ENCODE measurements at regions not wholly inside any gene's neighbourhood (a gene's known extent, or its start where the extent isn't known, plus 50 kb on each side); places are given as distances from the start of the nearest gene placed in this dataset.

DNA sequence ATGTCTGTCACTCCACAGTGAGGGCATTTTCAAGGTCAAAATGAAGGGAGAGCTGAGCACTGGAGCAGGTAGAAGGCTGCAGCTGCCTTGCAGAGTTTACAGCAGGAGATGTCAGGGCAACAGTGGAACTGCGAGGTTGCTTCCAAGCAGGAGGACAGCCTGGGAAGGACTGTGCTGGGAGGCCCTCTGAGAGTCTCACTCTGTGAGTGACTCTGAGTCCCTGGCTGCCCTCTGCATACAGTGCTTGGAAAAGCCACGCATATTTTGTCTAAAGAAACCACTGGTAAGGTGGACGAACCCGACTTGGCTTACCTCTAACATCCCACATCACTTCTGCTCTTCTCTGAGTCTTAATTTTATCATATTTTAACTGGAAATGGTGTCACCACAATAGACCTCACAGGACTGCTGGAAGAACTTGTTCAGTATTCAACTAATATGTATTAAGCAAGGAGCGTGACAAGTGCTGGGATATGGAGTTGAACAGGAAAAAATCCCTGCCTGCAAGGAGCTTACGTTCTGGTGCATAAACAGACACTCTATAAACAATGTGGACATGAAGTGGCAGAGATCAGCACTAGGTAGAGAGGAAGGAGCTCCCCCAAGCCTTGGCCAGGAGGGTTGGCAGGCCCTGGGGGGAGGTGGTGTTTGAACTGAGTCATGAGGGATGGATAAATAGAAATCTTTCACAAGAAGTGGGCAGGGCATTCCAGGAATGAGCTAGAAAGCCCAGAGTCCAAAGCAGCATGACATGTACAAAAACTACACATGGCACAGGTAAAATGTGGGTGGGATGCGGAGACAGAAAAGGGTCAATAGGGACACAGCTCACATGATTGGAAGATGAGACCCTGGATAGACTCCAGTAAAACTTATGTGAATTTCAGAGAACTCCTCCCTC is 64.0 kb upstream of the FOXE1 start:
- Histone ChIP-seq H3K9me3 (replicated peaks in 1 of 3) (no peaks in the 10 kb centered on the region), H3K27me3 (peaks cover 6% of the 10 kb centered on the region), H3K27ac (no peak overlapping the region), H3K36me3 (replicated peaks in 1 of 2) (no peaks in the 10 kb centered on the region), H3K4me1 (replicated peaks in 1 of 2) (no peaks in the 10 kb centered on the region), H3K4me3 (no peak overlapping the region)
- WGBS, 4 donors = 77 to 83% (median 78%) methylated on average over 7 of the region's 7 CpGs
- intact Hi-C loops (cut with DNase I) = no loop called here
- DNase-seq = no peak
- TF ChIP-seq, protein P1, sequence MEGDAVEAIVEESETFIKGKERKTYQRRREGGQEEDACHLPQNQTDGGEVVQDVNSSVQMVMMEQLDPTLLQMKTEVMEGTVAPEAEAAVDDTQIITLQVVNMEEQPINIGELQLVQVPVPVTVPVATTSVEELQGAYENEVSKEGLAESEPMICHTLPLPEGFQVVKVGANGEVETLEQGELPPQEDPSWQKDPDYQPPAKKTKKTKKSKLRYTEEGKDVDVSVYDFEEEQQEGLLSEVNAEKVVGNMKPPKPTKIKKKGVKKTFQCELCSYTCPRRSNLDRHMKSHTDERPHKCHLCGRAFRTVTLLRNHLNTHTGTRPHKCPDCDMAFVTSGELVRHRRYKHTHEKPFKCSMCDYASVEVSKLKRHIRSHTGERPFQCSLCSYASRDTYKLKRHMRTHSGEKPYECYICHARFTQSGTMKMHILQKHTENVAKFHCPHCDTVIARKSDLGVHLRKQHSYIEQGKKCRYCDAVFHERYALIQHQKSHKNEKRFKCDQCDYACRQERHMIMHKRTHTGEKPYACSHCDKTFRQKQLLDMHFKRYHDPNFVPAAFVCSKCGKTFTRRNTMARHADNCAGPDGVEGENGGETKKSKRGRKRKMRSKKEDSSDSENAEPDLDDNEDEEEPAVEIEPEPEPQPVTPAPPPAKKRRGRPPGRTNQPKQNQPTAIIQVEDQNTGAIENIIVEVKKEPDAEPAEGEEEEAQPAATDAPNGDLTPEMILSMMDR (IDR thresholded peaks at IDR 0.05) = no peak

DNA sequence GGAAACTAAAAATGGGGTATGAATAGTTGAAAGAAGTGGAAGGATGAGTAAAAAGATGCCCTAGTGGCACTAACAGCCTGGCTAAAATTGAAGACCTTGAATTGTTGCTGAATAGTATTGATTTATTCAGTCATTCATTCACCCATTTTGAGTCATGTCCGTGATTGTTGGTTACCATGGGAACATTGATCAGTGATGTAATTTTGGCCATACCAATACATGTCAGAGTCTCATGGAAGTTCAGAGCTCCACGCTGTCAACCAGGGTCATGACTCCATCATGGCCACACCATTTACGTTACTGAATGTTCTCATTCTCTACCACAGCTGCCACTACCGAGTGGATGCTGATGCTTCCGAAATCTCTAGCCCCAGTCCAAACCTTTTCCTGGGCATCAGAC is 62.5 kb upstream of the FOXE1 start:
- no peak for TF ChIP-seq POLR2A (IDR thresholded peaks at IDR 0.05)
- TF ChIP-seq, protein P1 (IDR thresholded peaks at IDR 0.05) = no peak
- DNase-seq = no peak
- peaks cover 6% of the 10 kb centered on the region for H3K27me3 ChIP-seq
- 72 to 85% (median 78%) methylated on average over 5 of the region's 5 CpGs for WGBS, 4 donors
- H3K36me3 ChIP-seq (replicated peaks in 1 of 2) = no peaks in the 10 kb centered on the region
- intact Hi-C loops (cut with DNase I) = no loop called here
- no peaks in the 10 kb centered on the region for H3K9me3 ChIP-seq (replicated peaks in 1 of 3)
- H3K4me3 ChIP-seq = no peak overlapping the region
- no peaks in the 10 kb centered on the region for H3K4me1 ChIP-seq (replicated peaks in 1 of 2)
- H3K27ac ChIP-seq = no peak overlapping the region

DNA sequence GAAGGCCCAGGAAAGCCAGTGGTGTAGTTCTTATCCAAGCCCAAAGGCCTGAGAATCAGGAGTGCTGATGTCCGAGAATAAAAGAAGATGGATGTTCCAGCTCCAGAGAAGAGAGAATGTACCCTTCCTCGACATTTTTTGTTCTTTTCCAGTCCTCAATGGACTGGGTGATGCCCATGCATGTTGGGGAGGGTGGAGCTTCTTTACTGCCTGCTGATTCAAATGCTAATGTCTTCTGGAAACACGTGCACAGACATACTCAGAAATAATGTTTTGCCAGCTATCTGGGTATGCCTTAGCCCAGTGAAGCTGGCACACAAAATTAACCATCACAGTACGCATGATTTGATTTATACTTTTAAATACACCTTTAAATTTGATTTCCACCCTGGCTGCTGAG is 61.5 kb upstream of the FOXE1 start:
- intact Hi-C loops (cut with DNase I) = no loop called here
- H3K4me1 ChIP-seq (replicated peaks in 1 of 2) = no peaks in the 10 kb centered on the region
- 50 to 66% (median 56%) methylated on average over 4 of the region's 4 CpGs for WGBS, 4 donors

DNA sequence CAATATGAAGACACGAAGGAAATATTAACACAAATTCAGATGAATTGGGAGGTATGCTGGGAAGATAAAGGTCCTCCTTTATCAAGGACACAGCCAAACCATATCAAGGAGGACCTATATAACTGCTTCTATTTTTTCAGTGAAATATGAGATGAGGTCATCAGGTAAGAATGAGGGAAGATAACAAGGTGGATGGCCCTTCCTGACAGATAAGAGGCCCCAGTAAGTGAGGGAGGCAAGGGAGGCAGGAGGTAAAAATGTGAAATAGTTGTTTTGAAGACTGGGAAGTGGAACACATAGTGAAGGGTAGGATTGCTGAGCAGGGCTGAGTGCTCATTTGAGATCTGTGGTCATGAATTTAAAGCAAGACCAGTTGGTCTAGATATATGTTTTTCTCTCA is 60.0 kb upstream of the FOXE1 start:
- Histone ChIP-seq H3K9me3 (replicated peaks in 1 of 3) (no peaks in the 10 kb centered on the region), H3K36me3 (replicated peaks in 1 of 2) (no peaks in the 10 kb centered on the region), H3K27ac (no peak overlapping the region), H3K4me1 (replicated peaks in 1 of 2) (no peaks in the 10 kb centered on the region), H3K4me3 (no peak overlapping the region), H3K27me3 (peaks cover 10% of the 10 kb centered on the region)
- intact Hi-C loops (cut with DNase I) = no loop called here
- 50 to 74% (median 68%) methylated on average over 1 of the region's 1 CpG for WGBS, 4 donors
- TF ChIP-seq, protein P1 (IDR thresholded peaks at IDR 0.05) = no peak
- TF ChIP-seq POLR2A (IDR thresholded peaks at IDR 0.05) = no peak
- no peak for DNase-seq

More for the DNA sequence above, 61.5 kb upstream of the FOXE1 start:
- TF ChIP-seq POLR2A (IDR thresholded peaks at IDR 0.05) = no peak
- TF ChIP-seq, protein P1 (IDR thresholded peaks at IDR 0.05) = no peak
- H3K27ac ChIP-seq = no peak overlapping the region
- no peaks in the 10 kb centered on the region for H3K9me3 ChIP-seq (replicated peaks in 1 of 3)
- no peak overlapping the region for H3K4me3 ChIP-seq
- no peak for DNase-seq
- H3K36me3 ChIP-seq (replicated peaks in 1 of 2) = no peaks in the 10 kb centered on the region
- peaks cover 6% of the 10 kb centered on the region for H3K27me3 ChIP-seq
